H1 (cell line): ENCODE measurements at regions not wholly inside any gene's neighbourhood (a gene's known extent, or its start where the extent isn't known, plus 50 kb on each side); places are given as distances from the start of the nearest gene placed in this dataset.

ENCODE experiments used
- BRCA1 ChIP-seq: IDR thresholded peaks from 2 replicates; pipeline ENCODE4 v1.6.1; 2012; ENCODE audit warnings: low read depth, low read length, improper control_type of control experiment
- CHD1 ChIP-seq: IDR thresholded peaks from 2 replicates; pipeline ENCODE4 v1.6.1; 2012; ENCODE audit warnings: low read depth, low read length, improper control_type of control experiment
- CREB1 ChIP-seq: IDR thresholded peaks from 2 replicates; pipeline ENCODE4 v1.6.1; 2012; ENCODE audit warnings: inconsistent platforms
- CTCF ChIP-seq, 3 experiments: IDR thresholded peaks; 1 replicate in 2 of 3; 2 replicates in 1 of 3; pipeline versions ENCODE4 v1.5.1 to v1.6.1; 2011; ENCODE audit warnings: low read length in 3 of 3, mild to moderate bottlenecking in 3 of 3, inconsistent platforms in 2 of 3, low read depth in 1 of 3, moderate library complexity in 1 of 3; ENCODE audit not compliant: insufficient read depth in 1 of 3; ENCODE audit errors: control extremely low read depth in 1 of 3
- GABPA ChIP-seq: IDR thresholded peaks from 2 replicates; pipeline ENCODE4 v1.6.1; 2011; ENCODE audit warnings: mild to moderate bottlenecking, low read length, moderate library complexity, borderline replicate concordance; ENCODE audit not compliant: insufficient read depth
- PHF8 ChIP-seq: fragments of 200-600 bp; sonication (generic); conservative IDR thresholded peaks from 2 replicates; pipeline ENCODE4 v1.7.1; 2012; ENCODE audit warnings: low read depth, mild to moderate bottlenecking, inconsistent platforms, low read length, moderate library complexity
- POLR2A ChIP-seq, 2 experiments: IDR thresholded peaks; 1 replicate in 1 of 2; 2 replicates in 1 of 2; pipeline ENCODE4 v1.6.1; 2011; ENCODE audit warnings: low read depth in 2 of 2, low read length in 2 of 2, mild to moderate bottlenecking in 2 of 2; ENCODE audit errors: control extremely low read depth in 1 of 2
- RAD21 ChIP-seq, 2 experiments: IDR thresholded peaks in 1 of 2; conservative IDR thresholded peaks in 1 of 2; 2 replicates each; pipeline ENCODE4 v1.6.1; 2011; ENCODE audit warnings: low read depth in 2 of 2, low read length in 2 of 2, improper control_type of control experiment in 1 of 2, inconsistent platforms in 1 of 2, mild to moderate bottlenecking in 1 of 2, moderate library complexity in 1 of 2
- SIN3A ChIP-seq, 2 experiments: IDR thresholded peaks in 1 of 2; conservative IDR thresholded peaks in 1 of 2; 2 replicates each; pipeline ENCODE4 v1.6.1; 2011 to 2012; ENCODE audit warnings: low read length in 2 of 2, improper control_type of control experiment in 1 of 2, low read depth in 1 of 2, mild to moderate bottlenecking in 1 of 2
- TAF1 ChIP-seq: IDR thresholded peaks from 2 replicates; pipeline ENCODE4 v1.6.1; 2011; ENCODE audit warnings: mild to moderate bottlenecking, low read depth, low read length
- USF2 ChIP-seq: IDR thresholded peaks from 2 replicates; pipeline ENCODE4 v1.6.1; 2011; ENCODE audit warnings: low read length, improper control_type of control experiment
- TF ChIP-seq, protein P1 (sequence below): IDR thresholded peaks from 2 replicates; pipeline ENCODE4 v1.6.1; 2012; ENCODE audit warnings: low read length, inconsistent platforms

DNA sequence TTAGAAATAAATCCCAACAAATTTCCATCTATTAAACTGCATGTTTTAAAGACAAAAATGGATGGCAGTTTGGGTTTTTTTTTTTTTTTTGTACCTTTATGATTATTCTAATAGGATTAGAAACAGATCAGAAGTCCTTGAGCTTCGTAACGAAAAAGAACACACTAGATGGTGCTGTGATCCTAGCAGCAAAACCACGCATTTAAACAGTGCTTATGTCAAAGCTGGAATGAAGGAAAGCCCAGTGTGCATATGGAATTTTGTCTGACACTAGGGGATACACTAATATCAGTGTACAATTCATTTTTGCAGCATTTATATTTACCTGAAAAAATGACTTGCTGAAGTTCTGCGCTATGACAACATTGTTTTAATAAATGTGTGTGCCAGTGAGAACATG, 229.1 kb downstream of the VEGFC start:
- no peak for TF ChIP-seq USF2
- TF ChIP-seq POLR2A (IDR thresholded peaks at IDR 0.05; ENCODE audit: control extremely low read depth in 1 of 2, low read depth in 2 of 2, low read length in 2 of 2) = no peak
- no peak for TF ChIP-seq TAF1
- peak in 1 of 3 experiments; percentile 16; a peak in 1 of 4 replicates for TF ChIP-seq CTCF (IDR thresholded peaks at IDR 0.05; ENCODE audit: control extremely low read depth in 1 of 3, insufficient read depth in 1 of 3, low read depth in 1 of 3, low read length in 3 of 3)
- no peak for TF ChIP-seq PHF8
- no peak for TF ChIP-seq GABPA
- no peak for TF ChIP-seq SIN3A (conservative IDR thresholded peaks at IDR 0.05 in 1 of 2, IDR thresholded peaks at IDR 0.05 in 1 of 2; ENCODE audit: low read depth in 1 of 2, low read length in 2 of 2)
- TF ChIP-seq RAD21 (IDR thresholded peaks at IDR 0.05 in 1 of 2, conservative IDR thresholded peaks at IDR 0.05 in 1 of 2; ENCODE audit: low read depth in 2 of 2, low read length in 2 of 2) = peak; percentile 48 to 54
- TF ChIP-seq BRCA1 = no peak
- no peak for TF ChIP-seq CHD1
- no peak for TF ChIP-seq CREB1
- TF ChIP-seq, protein P1, sequence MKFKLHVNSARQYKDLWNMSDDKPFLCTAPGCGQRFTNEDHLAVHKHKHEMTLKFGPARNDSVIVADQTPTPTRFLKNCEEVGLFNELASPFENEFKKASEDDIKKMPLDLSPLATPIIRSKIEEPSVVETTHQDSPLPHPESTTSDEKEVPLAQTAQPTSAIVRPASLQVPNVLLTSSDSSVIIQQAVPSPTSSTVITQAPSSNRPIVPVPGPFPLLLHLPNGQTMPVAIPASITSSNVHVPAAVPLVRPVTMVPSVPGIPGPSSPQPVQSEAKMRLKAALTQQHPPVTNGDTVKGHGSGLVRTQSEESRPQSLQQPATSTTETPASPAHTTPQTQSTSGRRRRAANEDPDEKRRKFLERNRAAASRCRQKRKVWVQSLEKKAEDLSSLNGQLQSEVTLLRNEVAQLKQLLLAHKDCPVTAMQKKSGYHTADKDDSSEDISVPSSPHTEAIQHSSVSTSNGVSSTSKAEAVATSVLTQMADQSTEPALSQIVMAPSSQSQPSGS = no peak
